ENCODE measurements at regions not wholly inside any gene's neighbourhood (a gene's known extent, or its start where the extent isn't known, plus 50 kb on each side); places are given as distances from the start of the nearest gene placed in this dataset.
A peak's percentile ranks its signal among the peaks of the same experiment; 100 is the strongest.
"Not testable (repeated sequence)": the region's sequence is repeated elsewhere in the genome, so short reads cannot be mapped to it uniquely, and the experiment has no call there.

DNA sequence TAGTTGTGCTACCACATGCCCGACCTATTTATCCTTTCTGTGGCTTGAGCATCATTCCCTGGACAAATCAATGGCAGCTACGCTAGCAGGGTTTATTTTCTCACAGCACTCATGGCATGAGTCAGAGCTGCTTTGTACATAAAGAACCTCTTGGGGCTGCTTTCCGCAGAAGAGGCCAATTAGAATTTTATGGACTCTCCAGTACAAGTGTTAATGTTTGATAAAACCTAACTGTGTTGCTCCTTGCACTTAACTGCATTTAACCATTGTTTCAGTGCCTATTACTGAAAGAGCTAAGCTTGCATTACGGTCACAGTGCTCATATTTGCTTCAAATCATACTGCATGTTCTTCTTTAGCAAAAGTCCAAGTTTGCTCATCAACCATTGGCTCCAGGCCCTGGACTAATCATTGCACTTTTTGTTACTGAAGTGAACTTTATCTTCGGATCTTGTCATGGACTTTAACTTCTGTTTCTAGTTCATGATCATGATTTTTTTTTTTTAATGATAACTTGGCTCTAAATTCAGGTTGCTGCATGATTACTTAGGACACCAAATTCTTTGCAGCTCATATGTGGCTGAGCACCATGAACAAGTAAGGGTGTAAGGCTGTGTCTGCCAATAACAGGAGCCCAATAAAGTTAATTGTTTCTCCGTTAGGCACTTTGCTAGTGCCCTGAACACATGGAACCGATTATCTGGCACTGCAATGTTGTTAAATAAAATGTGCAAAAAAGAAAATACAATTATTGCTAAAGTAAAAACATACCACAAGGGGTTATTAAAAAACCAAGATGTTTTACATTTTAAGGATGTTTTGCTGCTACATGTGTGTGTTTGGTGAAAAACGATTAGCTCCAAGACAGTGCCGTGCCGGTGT is 492.2 kb downstream of the KCNJ2 start:
- no peak for DNase-seq

DNA sequence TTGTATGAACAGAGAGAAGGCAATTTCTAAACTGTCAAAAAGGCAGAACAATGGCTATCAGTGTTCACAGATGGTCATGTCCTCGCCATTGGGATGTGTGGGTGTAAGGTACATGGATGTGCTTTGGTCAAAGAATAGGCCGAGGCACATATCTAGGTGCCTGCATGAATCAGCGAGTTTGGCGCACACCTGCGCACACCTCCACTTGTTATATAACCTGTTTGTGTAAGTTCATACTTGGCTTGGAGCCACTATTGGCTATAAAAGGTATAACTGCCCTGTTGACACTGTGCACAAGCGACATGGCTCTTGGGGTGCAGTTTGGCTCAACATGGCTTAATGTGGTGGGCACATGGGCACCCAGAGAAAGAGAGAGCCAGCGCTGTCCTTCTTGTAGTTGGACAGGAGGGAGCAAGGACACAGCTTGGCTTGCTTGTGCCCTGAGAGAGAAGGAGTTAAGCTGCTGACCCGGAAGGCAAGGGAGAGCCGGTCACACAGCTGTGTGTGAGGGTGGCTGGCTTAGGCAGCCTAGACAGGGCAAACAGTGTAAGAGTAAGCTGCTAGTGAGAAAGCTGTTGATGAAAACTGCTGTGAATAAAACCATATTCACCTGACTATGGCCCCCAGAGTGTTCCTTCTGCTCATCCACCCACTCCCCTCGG is 499.1 kb downstream of the KCNJ2 start:
- DNase-seq, result no peak

DNA sequence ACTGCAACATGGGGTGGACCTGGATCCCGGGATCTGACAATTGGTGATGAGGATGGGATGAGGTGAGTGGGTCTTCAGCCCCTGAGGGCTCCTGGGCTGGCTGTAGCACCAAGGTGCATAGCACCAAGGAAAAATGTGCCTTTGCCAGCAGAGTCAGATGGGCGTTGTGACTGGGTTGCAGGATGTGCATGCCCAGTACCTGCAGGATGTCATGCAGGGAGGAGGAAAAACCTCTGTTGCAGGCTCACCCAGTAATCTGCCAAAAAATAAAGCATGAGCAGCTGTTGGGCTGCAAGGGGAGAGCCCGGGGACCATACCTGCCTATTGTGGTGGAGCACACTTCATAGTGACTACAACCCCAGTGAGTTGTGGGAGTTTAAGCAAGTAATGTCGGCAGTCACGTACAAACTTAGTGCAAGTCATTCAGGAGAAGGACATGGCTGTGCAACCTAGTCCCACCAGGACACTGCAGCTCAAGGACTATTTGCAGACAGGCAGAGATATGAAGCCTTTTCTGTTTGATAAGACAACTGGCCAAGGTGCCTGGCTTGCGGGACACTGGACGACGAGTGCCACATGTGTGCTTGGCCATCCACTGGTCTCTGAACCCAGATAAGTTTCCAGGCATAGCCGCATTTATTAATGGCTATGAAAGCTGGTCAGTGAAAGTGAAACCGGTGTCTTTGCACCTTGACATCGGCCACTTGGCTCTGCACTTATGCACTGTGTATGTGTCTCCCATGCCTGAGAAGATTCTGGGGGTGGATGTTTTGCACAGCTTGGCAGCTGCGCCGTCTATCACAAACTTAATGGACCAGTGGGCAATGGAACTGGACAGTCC is 499.8 kb downstream of the KCNJ2 start:
- DNase-seq, result no peak

GRCh38 chr17:70674061-70674460 is 504.7 kb downstream of the KCNJ2 start:
- no peak for DNase-seq

- peak; percentile 2 for DNase-seq
Observed at GRCh38 chr17:70675070-70675590, 505.8 kb downstream of the KCNJ2 start.

GRCh38 chr17:70677783-70678647 is 508.7 kb downstream of the KCNJ2 start:
- DNase-seq, result no peak

- no peak for DNase-seq
Observed at GRCh38 chr17:70678889-70679288, 509.6 kb downstream of the KCNJ2 start.

DNA sequence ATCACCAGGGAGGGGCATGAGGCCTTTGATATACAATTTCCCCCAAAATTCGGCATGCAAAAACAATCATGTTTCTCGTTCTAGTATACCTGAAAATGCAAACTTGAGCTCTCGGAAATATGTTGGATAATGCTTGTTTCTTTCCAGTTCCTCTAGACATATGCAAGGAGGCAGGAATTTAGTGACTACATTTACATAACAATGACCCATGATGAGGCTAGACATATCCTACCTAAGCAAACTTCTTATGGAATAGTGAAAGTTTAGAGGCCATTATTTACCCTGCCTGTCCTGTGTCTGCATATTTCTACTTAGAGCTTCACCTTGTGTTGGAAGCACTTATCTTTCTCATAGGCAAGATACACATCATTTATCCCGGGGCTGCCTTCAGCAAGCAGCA is 514.6 kb downstream of the KCNJ2 start:
- DNase-seq, result no peak

GRCh38 chr17:70687421-70687820 is 518.1 kb downstream of the KCNJ2 start:
- no peak for DNase-seq

GRCh38 chr17:70691150-70691549 is 521.8 kb downstream of the KCNJ2 start:
- DNase-seq, result no peak

DNA sequence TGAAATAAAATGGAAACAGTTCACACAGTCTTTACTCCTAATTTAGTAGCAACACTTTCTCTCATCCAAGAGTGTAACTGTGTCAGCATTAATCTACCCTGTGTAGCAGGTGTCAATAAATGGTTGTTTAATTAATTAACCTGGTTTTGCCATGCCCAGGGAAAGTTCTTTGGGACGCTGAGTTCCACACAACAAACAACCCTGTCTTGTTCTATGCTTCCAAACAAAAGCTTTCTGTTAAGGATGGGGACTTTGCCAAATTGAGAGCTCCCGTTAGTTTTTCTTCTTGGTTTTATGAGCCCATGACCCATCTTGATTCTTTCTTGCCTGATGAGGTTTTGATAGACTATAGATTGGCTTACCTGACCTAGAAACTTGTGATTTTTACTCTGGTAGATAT is 530.1 kb downstream of the KCNJ2 start:
- no peak for DNase-seq

DNA sequence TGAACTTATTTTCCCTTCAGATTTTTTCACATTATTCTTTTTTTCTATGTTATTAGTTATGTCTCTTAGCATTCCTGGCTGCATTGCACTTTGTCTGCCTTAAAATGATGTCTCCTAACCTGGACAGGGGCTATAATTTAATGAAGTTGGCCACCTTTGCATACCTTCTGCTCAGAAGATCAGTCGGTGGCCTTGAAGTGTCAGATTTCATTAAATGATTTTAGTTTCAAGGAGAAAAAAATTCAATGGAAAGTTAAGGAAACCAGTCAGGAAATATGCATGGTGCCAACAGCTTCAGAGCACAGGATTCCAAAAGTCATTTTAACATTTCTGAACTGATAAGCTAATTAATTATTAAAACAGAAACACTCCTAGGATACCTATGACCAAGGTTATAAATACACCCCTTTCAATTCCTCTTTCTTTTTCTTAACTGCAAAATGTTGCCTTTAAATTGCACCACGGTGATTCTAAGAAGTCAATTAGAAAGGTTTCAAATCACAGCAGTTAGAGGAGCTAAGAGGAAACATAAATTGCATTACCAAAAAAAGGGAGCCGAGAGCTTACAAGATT is 533.4 kb downstream of the KCNJ2 start:
- DNase-seq, result no peak

GRCh38 chr17:70709596-70709995 is 540.3 kb downstream of the KCNJ2 start:
- DNase-seq, result no peak

GRCh38 chr17:70713694-70714093 is 544.4 kb downstream of the KCNJ2 start:
- DNase-seq, result no peak

- DNase-seq, result no peak
Observed at GRCh38 chr17:70716551-70716950, 547.2 kb downstream of the KCNJ2 start.

DNA sequence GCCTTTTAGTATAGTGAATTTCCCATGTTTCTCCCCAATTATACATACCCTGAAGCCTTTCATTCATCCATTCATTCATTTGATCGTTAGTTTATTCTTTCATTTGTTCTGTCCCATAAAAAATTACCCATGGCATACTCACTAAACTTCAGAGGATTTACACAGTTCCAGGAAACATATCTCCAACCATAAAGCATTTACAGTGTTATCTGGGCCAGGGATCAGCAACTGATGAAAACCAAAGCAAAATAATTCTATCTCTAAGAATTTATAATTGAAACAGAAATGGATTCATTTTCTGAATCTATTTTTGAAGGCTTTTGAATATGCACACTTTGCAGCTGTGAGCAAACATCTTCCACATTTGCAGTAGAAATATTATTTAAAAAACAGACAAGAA is 547.7 kb downstream of the KCNJ2 start:
- DNase-seq, result no peak

DNA sequence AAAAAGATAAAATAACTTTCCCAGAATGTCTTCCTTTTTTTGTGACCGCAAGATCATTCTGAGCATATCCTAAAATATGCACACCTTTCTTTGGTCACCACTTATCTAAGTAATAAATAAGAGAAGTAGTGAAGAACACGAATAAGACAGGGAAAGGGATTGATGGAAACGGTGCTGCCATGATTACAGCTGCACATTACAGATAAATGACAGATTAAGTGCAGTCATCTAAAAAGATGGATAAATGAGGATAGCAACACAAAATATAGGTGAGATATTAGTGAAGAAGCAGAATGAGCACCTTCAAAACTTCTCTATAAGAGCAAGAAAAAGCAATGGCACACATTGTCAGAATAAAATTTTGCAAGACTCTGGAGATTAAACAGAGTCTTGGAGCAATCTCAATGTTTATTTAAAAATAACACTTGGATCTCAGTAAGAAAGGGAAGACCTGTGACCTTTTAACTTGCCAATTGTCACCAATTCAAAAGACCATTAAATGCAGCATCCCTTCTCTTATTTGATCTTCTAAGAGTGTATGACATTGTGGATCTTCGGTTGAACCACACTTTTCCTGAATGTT is 567.1 kb downstream of the KCNJ2 start:
- DNase-seq, result no peak

- DNase-seq, result no peak
Observed at GRCh38 chr17:70739065-70739464, 569.7 kb downstream of the KCNJ2 start.

DNA sequence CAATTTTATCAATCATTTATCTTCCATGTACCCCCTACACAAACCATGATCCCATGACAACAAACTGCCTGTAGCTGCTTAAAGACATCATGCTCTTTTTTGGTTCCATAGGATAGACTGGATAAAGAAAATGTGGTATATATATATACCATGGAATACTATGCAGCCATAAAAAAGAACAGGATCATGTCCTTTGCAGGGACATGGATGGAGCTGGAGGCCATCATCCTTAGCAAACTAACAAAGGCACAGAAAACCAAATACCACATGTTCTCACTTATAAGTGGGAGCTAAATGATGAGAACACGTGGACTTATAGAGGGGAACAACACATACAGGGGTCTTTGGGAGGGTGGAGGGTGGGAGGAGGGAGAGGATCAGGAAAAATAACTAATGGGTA is 577.2 kb downstream of the KCNJ2 start:
- DNase-seq, result not testable (repeated sequence)

- no peak for DNase-seq
Observed at GRCh38 chr17:70750983-70751382, 581.7 kb downstream of the KCNJ2 start.

- not testable (repeated sequence) for DNase-seq
Observed at GRCh38 chr17:70752461-70752860, 583.1 kb downstream of the KCNJ2 start.

Data from hematopoietic multipotent progenitor cell treated with erythropoietin and hydrocortisone succinate and interleukin-3 and kit ligand, for 6 days (in vitro differentiated cells).